RWPE2 (cell line): ENCODE measurements at regions not wholly inside any gene's neighbourhood (a gene's known extent, or its start where the extent isn't known, plus 50 kb on each side); places are given as distances from the start of the nearest gene placed in this dataset.

Experiments
- ATAC-seq: fragments of 200-7000 bp; cut with Tn5 transposase; 3 replicates; pipeline ENCODE4 v1.9.1; 2021; ENCODE audit warnings: low read depth
- DNase-seq: peaks from one replicate; pipeline ENCODE4 v3.0.0-alpha.2; 2020; ENCODE audit warnings: low spot score
- H3K27ac ChIP-seq: fragments of 450-650 bp; 2 replicates; pipeline ENCODE4 v1.5.1; 2017; ENCODE audit warnings: mild to moderate bottlenecking; ENCODE audit not compliant: poor library complexity, severe bottlenecking
- H3K27me3 ChIP-seq: fragments of 250-450 bp; sonication (Bioruptor Pico); 2 replicates; pipeline ENCODE4 v1.5.1; 2021; ENCODE audit warnings: mild to moderate bottlenecking, moderate library complexity; ENCODE audit not compliant: insufficient read depth, poor library complexity, severe bottlenecking
- H3K36me3 ChIP-seq: fragments of 250-450 bp; sonication (Bioruptor Pico); 2 replicates; pipeline ENCODE4 v1.5.1; 2020; ENCODE audit warnings: low read depth, mild to moderate bottlenecking, moderate library complexity
- H3K4me1 ChIP-seq: fragments of 250-450 bp; sonication (Bioruptor Pico); 2 replicates; pipeline ENCODE4 v1.5.1; 2021; ENCODE audit warnings: mild to moderate bottlenecking, moderate library complexity; ENCODE audit not compliant: insufficient read depth, poor library complexity, severe bottlenecking
- H3K4me3 ChIP-seq: fragments of 250-450 bp; sonication (Bioruptor Pico); 2 replicates; pipeline ENCODE4 v1.5.1; 2021; ENCODE audit warnings: mild to moderate bottlenecking, moderate library complexity; ENCODE audit not compliant: severe bottlenecking
- H3K9me3 ChIP-seq: fragments of 250-450 bp; sonication (Bioruptor Pico); 2 replicates; pipeline ENCODE4 v1.5.1; 2021; ENCODE audit warnings: mild to moderate bottlenecking, moderate library complexity; ENCODE audit not compliant: severe bottlenecking
- TF ChIP-seq, protein P1 (sequence below): fragments of 450-650 bp; IDR thresholded peaks from one replicate; pipeline ENCODE4 v1.5.1; 2017; ENCODE audit warnings: mild to moderate bottlenecking, moderate library complexity; ENCODE audit not compliant: poor library complexity, severe bottlenecking

DNA sequence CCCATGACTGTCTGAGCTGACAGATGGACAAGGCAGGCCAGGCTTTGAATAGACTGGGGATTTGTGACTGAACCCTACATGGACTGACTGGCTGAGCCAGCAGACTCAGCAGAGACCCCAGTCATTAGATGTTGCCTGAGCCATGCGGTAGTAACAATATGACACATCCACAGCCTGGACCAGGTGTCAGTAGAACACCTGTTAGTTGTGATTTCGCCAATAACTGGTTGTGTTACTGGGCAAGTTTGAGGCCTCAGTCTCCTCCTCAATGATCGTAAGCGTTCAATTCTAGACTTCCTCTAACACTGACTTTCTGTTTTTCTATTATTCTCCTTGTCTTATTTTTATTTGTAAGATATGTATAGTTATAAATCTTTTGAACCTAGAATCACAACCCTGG lies 311.9 kb upstream of the MAP3K7 start:
- no peaks in the 10 kb centered on the region for H3K27me3 ChIP-seq
- TF ChIP-seq, protein P1, sequence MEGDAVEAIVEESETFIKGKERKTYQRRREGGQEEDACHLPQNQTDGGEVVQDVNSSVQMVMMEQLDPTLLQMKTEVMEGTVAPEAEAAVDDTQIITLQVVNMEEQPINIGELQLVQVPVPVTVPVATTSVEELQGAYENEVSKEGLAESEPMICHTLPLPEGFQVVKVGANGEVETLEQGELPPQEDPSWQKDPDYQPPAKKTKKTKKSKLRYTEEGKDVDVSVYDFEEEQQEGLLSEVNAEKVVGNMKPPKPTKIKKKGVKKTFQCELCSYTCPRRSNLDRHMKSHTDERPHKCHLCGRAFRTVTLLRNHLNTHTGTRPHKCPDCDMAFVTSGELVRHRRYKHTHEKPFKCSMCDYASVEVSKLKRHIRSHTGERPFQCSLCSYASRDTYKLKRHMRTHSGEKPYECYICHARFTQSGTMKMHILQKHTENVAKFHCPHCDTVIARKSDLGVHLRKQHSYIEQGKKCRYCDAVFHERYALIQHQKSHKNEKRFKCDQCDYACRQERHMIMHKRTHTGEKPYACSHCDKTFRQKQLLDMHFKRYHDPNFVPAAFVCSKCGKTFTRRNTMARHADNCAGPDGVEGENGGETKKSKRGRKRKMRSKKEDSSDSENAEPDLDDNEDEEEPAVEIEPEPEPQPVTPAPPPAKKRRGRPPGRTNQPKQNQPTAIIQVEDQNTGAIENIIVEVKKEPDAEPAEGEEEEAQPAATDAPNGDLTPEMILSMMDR = no peak
- DNase-seq (no peak), ATAC-seq (no peak)
- H3K4me1 ChIP-seq = no peaks in the 10 kb centered on the region
- H3K27ac ChIP-seq = no peak overlapping the region
- no peaks in the 10 kb centered on the region for H3K36me3 ChIP-seq
- H3K4me3 ChIP-seq = no peak overlapping the region
- H3K9me3 ChIP-seq = no peaks in the 10 kb centered on the region

GRCh38 chr6:90896075-90896547 lies 309.2 kb upstream of the MAP3K7 start:
- Histone ChIP-seq H3K36me3 (no peaks in the 10 kb centered on the region), H3K4me1 (no peaks in the 10 kb centered on the region), H3K27ac (no peak overlapping the region), H3K27me3 (no peaks in the 10 kb centered on the region), H3K4me3 (no peak overlapping the region), H3K9me3 (no peaks in the 10 kb centered on the region)
- no peak for ATAC-seq
- TF ChIP-seq, protein P1 = no peak
- no peak for DNase-seq

DNA sequence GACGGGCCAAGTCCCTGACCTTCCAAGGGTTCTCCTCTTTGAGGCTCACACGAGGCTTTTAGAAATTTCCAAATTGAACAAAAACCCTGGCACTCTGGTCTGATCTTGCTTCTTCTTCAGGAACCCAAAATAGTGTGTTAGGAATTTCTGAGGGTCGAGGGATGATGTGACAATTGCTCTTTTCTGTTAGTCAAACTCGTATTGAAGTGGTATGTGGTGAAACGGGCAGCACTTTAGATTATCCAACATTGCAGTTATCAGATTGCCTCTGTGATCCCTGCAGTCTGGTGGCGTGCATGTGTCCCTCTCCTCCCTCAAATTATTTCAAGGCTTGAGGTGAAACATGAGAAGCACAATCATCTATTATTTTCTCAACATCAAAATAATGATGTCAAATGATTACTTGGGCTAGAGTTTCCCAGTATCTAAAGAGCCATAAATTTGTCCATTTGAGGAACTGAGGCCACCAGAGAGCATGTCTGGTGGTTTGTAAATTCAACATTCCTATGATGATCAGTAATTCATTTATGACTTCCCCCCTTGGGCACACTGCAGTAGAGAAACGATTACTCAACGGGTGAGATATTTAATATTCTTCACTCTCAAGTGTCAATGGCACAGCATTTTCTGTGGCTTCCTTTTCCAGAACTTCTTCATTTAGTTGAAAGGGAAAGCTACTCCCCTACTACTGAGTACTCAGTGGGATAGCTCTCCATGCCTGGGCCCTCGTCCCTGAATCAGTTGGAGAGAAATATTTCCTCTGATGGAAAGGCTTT lies 308.6 kb upstream of the MAP3K7 start:
- TF ChIP-seq, protein P1 = no peak
- Histone ChIP-seq H3K9me3 (no peaks in the 10 kb centered on the region), H3K4me3 (no peak overlapping the region), H3K27me3 (no peaks in the 10 kb centered on the region), H3K4me1 (no peaks in the 10 kb centered on the region), H3K36me3 (no peaks in the 10 kb centered on the region), H3K27ac (no peak overlapping the region)
- ATAC-seq (no peak), DNase-seq (no peak)

DNA sequence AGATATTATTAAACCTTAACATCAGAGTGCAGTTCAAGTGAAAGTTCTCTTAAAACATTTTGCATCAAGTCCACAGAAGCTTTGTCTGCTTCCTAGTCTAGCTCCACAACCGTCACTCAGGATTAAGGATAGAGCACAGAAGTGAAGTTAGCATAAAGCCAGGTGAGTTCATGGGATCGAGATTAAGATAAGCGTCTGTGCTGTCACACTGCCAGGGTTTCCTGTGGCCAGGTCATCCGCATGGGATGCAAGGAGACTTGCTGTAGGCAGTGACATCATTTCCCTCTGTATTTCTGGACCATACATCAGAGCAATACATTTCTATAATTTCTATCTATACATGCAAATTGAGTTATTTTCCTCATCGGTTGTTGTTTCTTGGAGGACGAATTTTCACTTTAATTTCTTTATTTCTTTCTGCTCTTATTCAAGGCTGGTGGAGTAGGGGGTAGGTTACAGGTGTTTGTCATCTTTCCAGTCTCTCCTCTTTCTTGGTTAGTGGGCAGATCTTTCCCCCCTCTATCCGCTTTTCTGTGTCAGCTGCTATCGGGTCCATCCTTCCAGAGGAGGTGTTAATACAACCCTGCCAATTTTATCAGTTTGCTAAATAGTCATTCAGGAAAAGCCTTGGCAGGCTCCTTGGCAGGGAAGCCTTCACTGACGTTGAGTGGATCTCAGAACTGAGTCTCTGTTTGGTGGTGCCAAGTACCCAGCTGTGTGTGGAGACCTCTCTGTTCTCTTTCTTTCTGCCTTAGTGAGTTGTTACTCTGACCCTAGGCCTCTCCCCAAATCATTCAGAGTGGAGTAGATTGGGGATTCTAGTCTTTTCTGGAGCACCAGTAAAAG lies 307.6 kb upstream of the MAP3K7 start:
- Histone ChIP-seq H3K27me3 (no peaks in the 10 kb centered on the region), H3K9me3 (no peaks in the 10 kb centered on the region)

More for the DNA sequence above, 307.6 kb upstream of the MAP3K7 start:
- Histone ChIP-seq H3K4me1 (no peaks in the 10 kb centered on the region), H3K36me3 (no peaks in the 10 kb centered on the region), H3K4me3 (no peak overlapping the region), H3K27ac (no peak overlapping the region)
- ATAC-seq = no peak
- DNase-seq = no peak
- TF ChIP-seq, protein P1 = no peak
